ENCODE measurements at regions not wholly inside any gene's neighbourhood (a gene's known extent, or its start where the extent isn't known, plus 50 kb on each side); places are given as distances from the start of the nearest gene placed in this dataset.

DNA sequence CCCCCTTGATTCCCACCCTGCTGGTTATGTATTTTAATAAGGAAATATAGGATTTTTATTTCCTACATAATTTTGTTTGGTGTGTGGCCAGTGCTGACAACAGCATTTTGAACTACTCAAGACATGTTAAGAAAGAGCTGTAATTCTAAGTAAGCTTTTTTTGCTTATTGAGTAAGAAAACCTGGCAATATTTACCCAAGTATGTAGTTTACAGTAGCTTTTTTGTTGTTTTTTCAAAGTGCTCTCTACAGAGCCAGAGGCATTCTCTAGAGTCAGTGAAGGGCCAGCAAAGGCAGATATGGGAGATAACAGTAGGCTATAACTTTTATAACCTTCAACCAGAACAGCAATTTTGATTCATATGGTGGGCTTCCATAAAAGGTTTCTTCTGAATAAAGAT lies 63.2 kb upstream of the TMEM168 start:
- TF ChIP-seq, protein P1, sequence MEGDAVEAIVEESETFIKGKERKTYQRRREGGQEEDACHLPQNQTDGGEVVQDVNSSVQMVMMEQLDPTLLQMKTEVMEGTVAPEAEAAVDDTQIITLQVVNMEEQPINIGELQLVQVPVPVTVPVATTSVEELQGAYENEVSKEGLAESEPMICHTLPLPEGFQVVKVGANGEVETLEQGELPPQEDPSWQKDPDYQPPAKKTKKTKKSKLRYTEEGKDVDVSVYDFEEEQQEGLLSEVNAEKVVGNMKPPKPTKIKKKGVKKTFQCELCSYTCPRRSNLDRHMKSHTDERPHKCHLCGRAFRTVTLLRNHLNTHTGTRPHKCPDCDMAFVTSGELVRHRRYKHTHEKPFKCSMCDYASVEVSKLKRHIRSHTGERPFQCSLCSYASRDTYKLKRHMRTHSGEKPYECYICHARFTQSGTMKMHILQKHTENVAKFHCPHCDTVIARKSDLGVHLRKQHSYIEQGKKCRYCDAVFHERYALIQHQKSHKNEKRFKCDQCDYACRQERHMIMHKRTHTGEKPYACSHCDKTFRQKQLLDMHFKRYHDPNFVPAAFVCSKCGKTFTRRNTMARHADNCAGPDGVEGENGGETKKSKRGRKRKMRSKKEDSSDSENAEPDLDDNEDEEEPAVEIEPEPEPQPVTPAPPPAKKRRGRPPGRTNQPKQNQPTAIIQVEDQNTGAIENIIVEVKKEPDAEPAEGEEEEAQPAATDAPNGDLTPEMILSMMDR (IDR thresholded peaks at IDR 0.05; ENCODE audit: insufficient read depth, low read length, poor library complexity, severe bottlenecking), result no peak
- TF ChIP-seq EZH2phosphoT487 (conservative IDR thresholded peaks at IDR 0.05; ENCODE audit: low read length), result no peak

All from SU-DHL-6 (cell line).